ENCODE measurements at regions not wholly inside any gene's neighbourhood (a gene's known extent, or its start where the extent isn't known, plus 50 kb on each side); places are given as distances from the start of the nearest gene placed in this dataset.
"Not testable (repeated sequence)": the region's sequence is repeated elsewhere in the genome, so short reads cannot be mapped to it uniquely, and the experiment has no call there.

GRCh38 chr17:71029246-71029645 is 859.9 kb downstream of the KCNJ2 start:
- Histone ChIP-seq H3K27ac (ENCODE audit: low read depth in 2 of 2, low read length in 2 of 2) (no peak overlapping the region), H3K4me3 (ENCODE audit: low read length in 3 of 3) (no peak overlapping the region), H3K36me3 (ENCODE audit: control insufficient read depth in 2 of 3, insufficient read depth in 3 of 3, low read length in 3 of 3) (no peaks in the 10 kb centered on the region), H3K4me1 (ENCODE audit: control insufficient read depth in 2 of 3, insufficient read depth in 2 of 3, low read depth in 1 of 3, low read length in 3 of 3) (no peaks in the 10 kb centered on the region), H3K27me3 (ENCODE audit: control insufficient read depth, insufficient read depth, low read length) (no peaks in the 10 kb centered on the region), H3K9ac (ENCODE audit: low read length in 3 of 3) (no peak overlapping the region), H3K9me3 (ENCODE audit: control insufficient read depth in 2 of 3, insufficient read depth in 1 of 3, low read length in 3 of 3) (no peaks in the 10 kb centered on the region)
- FAIRE-seq: no peak
- no peak for TF ChIP-seq CTCF (IDR thresholded peaks at IDR 0.05; ENCODE audit: borderline replicate concordance, extremely low read depth, insufficient read depth)
- no peak for DNase-seq
- intact Hi-C loops (cut with DNase I): no loop called here

GRCh38 chr17:71031286-71031685 is 862.0 kb downstream of the KCNJ2 start:
- FAIRE-seq; H3K27ac ChIP-seq (ENCODE audit: low read depth in 2 of 2, low read length in 2 of 2); intact Hi-C loops (cut with DNase I): not testable (repeated sequence)

GRCh38 chr17:71032746-71033273 is 863.5 kb downstream of the KCNJ2 start:
- intact Hi-C loops (cut with DNase I): no loop called here
- Histone ChIP-seq H3K27me3 (ENCODE audit: control insufficient read depth, insufficient read depth, low read length) (no peaks in the 10 kb centered on the region), H3K9me3 (ENCODE audit: control insufficient read depth in 2 of 3, insufficient read depth in 1 of 3, low read length in 3 of 3) (no peaks in the 10 kb centered on the region), H3K4me1 (ENCODE audit: control insufficient read depth in 2 of 3, insufficient read depth in 2 of 3, low read depth in 1 of 3, low read length in 3 of 3) (no peaks in the 10 kb centered on the region), H3K36me3 (ENCODE audit: control insufficient read depth in 2 of 3, insufficient read depth in 3 of 3, low read length in 3 of 3) (no peaks in the 10 kb centered on the region), H3K4me3 (ENCODE audit: low read length in 3 of 3) (no peak overlapping the region), H3K27ac (ENCODE audit: low read depth in 2 of 2, low read length in 2 of 2) (no peak overlapping the region), H3K9ac (ENCODE audit: low read length in 3 of 3) (no peak overlapping the region)
- TF ChIP-seq CTCF (IDR thresholded peaks at IDR 0.05; ENCODE audit: borderline replicate concordance, extremely low read depth, insufficient read depth): no peak
- DNase-seq (peak in 2 of 5 donors; percentile 5 to 12), FAIRE-seq (no peak)

More at GRCh38 chr17:71031286-71031685, 862.0 kb downstream of the KCNJ2 start:
- not testable (repeated sequence) for DNase-seq; H3K9me3 ChIP-seq (ENCODE audit: control insufficient read depth in 2 of 3, insufficient read depth in 1 of 3, low read length in 3 of 3); H3K4me3 ChIP-seq (ENCODE audit: low read length in 3 of 3); H3K4me1 ChIP-seq (ENCODE audit: control insufficient read depth in 2 of 3, insufficient read depth in 2 of 3, low read depth in 1 of 3, low read length in 3 of 3); H3K27me3 ChIP-seq (ENCODE audit: control insufficient read depth, insufficient read depth, low read length); H3K9ac ChIP-seq (ENCODE audit: low read length in 3 of 3); H3K36me3 ChIP-seq (ENCODE audit: control insufficient read depth in 2 of 3, insufficient read depth in 3 of 3, low read length in 3 of 3)

GRCh38 chr17:71033336-71033735 is 864.0 kb downstream of the KCNJ2 start:
- H3K9ac ChIP-seq (ENCODE audit: low read length in 3 of 3): no peak overlapping the region
- intact Hi-C loops (cut with DNase I): no loop called here
- no peak for TF ChIP-seq CTCF (IDR thresholded peaks at IDR 0.05; ENCODE audit: borderline replicate concordance, extremely low read depth, insufficient read depth)
- no peaks in the 10 kb centered on the region for H3K9me3 ChIP-seq (ENCODE audit: control insufficient read depth in 2 of 3, insufficient read depth in 1 of 3, low read length in 3 of 3)
- no peak overlapping the region for H3K27ac ChIP-seq (ENCODE audit: low read depth in 2 of 2, low read length in 2 of 2)
- H3K36me3 ChIP-seq (ENCODE audit: control insufficient read depth in 2 of 3, insufficient read depth in 3 of 3, low read length in 3 of 3): no peaks in the 10 kb centered on the region
- H3K4me3 ChIP-seq (ENCODE audit: low read length in 3 of 3): no peak overlapping the region
- FAIRE-seq (no peak), DNase-seq (peak in 2 of 5 donors; percentile 27 to 44)
- H3K4me1 ChIP-seq (ENCODE audit: control insufficient read depth in 2 of 3, insufficient read depth in 2 of 3, low read depth in 1 of 3, low read length in 3 of 3): no peaks in the 10 kb centered on the region
- no peaks in the 10 kb centered on the region for H3K27me3 ChIP-seq (ENCODE audit: control insufficient read depth, insufficient read depth, low read length)

Measured in kidney (tissue), 13 donors.